LNCaP clone FGC (cell line): ENCODE measurements at regions not wholly inside any gene's neighbourhood (a gene's known extent, or its start where the extent isn't known, plus 50 kb on each side); places are given as distances from the start of the nearest gene placed in this dataset.
"Not testable (repeated sequence)": the region's sequence is repeated elsewhere in the genome, so short reads cannot be mapped to it uniquely, and the experiment has no call there.

ENCODE experiments used
- DNase-seq: peaks from one replicate; pipeline ENCODE4 v3.0.0-alpha.2; 2011; ENCODE audit warnings: low read depth
- H3K4me3 ChIP-seq: 2 replicates; pipeline ENCODE4 v1.5.1; 2011; ENCODE audit warnings: mild to moderate bottlenecking, low read depth, low read length, control low read depth
- TF ChIP-seq, protein P1 (sequence below): IDR thresholded peaks from 2 replicates; pipeline ENCODE4 v1.5.1; 2012; ENCODE audit warnings: mild to moderate bottlenecking; ENCODE audit not compliant: control insufficient read depth, insufficient read depth; ENCODE audit errors: extremely low read depth

DNA sequence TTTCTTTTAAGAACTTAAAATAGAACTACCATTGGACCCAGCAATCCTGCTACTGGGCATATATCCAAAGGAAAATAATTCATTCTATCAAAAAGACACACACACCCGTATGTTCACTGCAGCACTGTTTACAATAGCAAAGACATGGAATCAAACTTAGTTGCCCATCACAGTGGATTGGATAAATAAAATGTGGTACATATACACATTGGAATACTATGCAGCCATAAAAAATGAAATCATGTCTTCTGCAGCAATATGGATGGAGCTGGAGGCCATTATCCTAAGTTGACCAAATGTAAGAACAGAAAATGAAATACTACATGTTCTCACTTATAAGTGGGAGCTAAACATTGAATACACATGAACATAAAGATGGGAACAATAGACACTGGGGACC, 585.3 kb upstream of the USP24 start:
- no peak overlapping the region for H3K4me3 ChIP-seq
- TF ChIP-seq, protein P1, sequence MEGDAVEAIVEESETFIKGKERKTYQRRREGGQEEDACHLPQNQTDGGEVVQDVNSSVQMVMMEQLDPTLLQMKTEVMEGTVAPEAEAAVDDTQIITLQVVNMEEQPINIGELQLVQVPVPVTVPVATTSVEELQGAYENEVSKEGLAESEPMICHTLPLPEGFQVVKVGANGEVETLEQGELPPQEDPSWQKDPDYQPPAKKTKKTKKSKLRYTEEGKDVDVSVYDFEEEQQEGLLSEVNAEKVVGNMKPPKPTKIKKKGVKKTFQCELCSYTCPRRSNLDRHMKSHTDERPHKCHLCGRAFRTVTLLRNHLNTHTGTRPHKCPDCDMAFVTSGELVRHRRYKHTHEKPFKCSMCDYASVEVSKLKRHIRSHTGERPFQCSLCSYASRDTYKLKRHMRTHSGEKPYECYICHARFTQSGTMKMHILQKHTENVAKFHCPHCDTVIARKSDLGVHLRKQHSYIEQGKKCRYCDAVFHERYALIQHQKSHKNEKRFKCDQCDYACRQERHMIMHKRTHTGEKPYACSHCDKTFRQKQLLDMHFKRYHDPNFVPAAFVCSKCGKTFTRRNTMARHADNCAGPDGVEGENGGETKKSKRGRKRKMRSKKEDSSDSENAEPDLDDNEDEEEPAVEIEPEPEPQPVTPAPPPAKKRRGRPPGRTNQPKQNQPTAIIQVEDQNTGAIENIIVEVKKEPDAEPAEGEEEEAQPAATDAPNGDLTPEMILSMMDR: no peak
- no peak for DNase-seq

DNA sequence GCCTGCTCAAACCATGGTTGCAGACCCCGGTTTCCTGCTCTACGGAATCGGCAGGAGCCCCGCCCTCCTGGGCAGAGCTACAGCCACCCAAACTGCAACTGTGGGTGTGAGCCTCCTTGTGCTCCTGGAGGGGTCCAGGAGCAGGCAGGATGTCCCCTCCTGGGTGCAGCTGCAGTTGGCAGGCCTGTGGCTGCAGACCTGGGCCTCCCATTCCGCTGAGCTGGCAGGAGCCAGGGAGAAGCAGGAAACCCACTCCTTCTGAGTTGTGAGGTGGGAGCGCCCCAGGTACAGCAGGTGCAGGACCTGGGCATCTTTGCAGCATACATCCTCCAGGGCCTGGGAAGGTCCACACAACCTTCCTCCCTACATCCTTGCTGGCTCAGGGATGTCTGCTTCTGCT, 578.7 kb upstream of the USP24 start:
- H3K4me3 ChIP-seq: no peak overlapping the region
- no peak for DNase-seq
- TF ChIP-seq, protein P1: no peak

DNA sequence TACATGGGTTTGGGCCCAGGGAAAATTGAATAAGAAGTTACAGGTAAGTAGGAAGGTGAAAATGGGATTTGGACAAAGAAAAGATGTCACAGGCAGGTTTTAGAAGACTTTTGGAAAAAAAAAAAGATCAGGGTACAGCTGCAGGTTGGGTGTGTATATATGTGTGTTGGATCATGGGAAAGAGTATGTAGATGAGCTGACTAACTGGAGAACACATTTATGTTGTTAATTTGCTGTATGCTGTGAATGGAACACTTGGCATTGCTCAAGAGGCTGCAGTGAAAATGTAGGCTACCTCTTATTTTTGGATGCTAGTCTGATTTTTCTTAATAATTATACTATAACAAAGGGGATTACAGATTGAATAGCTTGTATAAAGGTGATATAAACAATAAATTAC, 577.7 kb upstream of the USP24 start:
- DNase-seq: no peak
- H3K4me3 ChIP-seq: no peak overlapping the region
- TF ChIP-seq, protein P1: no peak

DNA sequence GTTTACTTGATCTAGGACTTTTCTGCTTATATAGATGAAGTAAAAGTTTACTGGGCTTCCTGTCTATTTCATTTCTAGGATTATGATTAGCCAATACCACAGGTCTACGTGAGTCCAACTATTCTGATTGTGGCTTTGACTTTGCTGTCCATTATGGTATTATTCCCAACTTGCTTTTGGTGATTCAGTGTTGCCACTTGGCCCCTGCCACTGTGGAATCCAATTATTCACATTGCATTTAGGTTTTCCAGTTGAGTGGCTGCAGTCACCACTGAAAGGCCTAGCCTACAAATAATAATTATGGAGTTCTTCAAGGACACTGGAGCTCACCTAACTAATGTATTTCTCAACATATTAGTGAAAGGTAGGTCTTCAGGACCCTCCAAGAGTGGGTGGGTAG, 574.3 kb upstream of the USP24 start:
- H3K4me3 ChIP-seq: no peak overlapping the region
- DNase-seq: no peak
- TF ChIP-seq, protein P1: no peak

DNA sequence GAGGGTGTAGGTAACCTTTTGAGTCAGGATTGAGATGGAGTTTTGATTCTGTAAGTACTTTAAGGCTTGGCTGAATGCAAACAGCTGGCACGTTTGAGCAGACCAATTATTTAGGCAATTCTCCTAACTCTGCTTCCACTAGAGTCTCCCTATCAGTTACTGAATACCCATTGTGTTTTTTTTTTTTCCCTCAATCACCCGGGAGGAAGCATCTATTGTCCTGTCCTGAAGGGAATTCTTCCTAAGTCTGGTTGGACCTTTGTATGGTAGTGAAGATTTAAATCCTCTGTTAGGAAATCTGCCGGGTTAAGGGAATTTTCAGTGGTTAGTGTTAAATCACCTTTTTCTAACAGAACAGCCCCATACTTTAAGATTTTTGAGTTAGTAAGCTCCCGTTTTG, 571.2 kb upstream of the USP24 start:
- TF ChIP-seq, protein P1: no peak
- no peak for DNase-seq
- H3K4me3 ChIP-seq: no peak overlapping the region

DNA sequence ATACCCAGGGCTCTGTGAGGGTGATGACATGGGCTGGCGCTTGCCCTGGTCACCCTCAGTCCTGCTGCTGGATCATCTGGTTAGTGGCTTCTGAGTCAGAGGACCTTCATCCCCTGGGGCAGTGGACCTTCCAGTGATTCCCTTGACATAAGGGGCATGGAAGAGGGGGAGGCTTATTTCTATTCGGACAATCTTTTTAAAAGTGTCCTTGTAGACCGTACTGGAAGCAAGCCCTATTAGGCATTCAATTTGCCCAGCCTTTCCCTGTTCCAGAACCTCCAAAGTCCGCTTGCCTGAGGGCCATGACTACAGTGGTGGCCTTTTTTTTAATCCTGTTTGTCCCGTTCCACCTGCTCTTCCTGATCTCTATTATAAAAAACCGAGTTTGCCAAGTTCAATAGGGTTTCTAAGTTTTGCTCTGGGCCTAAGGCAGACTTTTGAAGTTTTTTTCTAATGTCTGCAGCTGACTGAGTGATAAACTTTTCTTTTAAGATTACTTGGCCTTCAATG, 569.8 kb upstream of the USP24 start:
- H3K4me3 ChIP-seq: not testable (repeated sequence)
- DNase-seq: peak; percentile 27

DNA sequence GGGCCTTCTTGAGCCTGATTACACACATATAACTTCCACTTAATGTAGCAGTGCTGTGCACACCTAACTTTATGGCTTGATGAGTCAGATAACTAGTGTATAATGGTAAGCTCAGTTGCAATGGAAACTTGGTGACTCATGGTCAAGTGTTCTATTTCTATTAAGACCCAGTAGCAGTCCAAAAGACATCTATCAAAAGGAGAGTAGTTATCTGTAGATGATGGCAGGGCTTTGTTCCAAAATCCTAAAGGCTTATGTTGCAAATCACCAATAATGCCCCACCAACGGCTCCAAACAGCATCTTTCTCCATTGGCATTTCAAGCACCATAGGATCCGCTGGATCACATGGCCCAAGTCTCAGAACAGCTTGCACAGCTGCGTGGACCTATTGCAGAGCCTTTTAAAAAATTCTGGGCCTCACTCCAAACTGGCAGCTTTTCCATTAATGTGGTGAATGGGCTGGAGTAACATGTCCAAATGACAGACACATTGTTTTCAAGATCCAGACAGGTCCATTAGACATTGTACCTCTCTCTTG, 566.8 kb upstream of the USP24 start:
- H3K4me3 ChIP-seq: no peak overlapping the region
- TF ChIP-seq, protein P1: no peak
- peak; percentile 35 for DNase-seq
